Astrocyte of the spinal cord (primary cell): ENCODE measurements at regions not wholly inside any gene's neighbourhood (a gene's known extent, or its start where the extent isn't known, plus 50 kb on each side); places are given as distances from the start of the nearest gene placed in this dataset.

Source experiments
- DNase-seq: peaks from one replicate; pipeline ENCODE4 v3.0.0; 2011; ENCODE audit warnings: low read depth, low spot score
- H3K4me3 ChIP-seq: 2 replicates; pipeline ENCODE4 v1.5.1; 2011; ENCODE audit warnings: low read depth, mild to moderate bottlenecking, low read length, moderate library complexity
- CTCF ChIP-seq: IDR thresholded peaks from 2 replicates; pipeline ENCODE4 v1.5.1; 2012; ENCODE audit warnings: low read depth, mild to moderate bottlenecking, low read length, inconsistent platforms
- in situ Hi-C: cut with HindIII; loops from 2 replicates; pipeline ENCODE4 v1.10.0; 2017; ENCODE audit warnings: low sequenced_read_pairs

GRCh38 chr4:119706804-119707203 lies 78.2 kb upstream of the PDE5A start:
- no peak overlapping the region for H3K4me3 ChIP-seq
- in situ Hi-C loops, result no loop called here
- DNase-seq, result no peak
- TF ChIP-seq CTCF, result no peak

GRCh38 chr4:119697887-119698393 lies 69.3 kb upstream of the PDE5A start:
- DNase-seq, result no peak
- in situ Hi-C loops, result no loop called here

GRCh38 chr4:119696963-119697362 lies 68.4 kb upstream of the PDE5A start:
- no peak overlapping the region for H3K4me3 ChIP-seq
- in situ Hi-C loops, result no loop called here
- DNase-seq, result no peak
- no peak for TF ChIP-seq CTCF

More at GRCh38 chr4:119697887-119698393, 69.3 kb upstream of the PDE5A start:
- H3K4me3 ChIP-seq, result no peak overlapping the region
- TF ChIP-seq CTCF, result no peak

GRCh38 chr4:119695216-119695615 lies 66.6 kb upstream of the PDE5A start:
- in situ Hi-C loops, result no loop called here
- DNase-seq, result no peak
- no peak for TF ChIP-seq CTCF
- no peak overlapping the region for H3K4me3 ChIP-seq

GRCh38 chr4:119693126-119693525 lies 64.5 kb upstream of the PDE5A start:
- no peak for TF ChIP-seq CTCF
- no peak overlapping the region for H3K4me3 ChIP-seq
- peak; percentile 30 for DNase-seq
- in situ Hi-C loops, result no loop called here

GRCh38 chr4:119692001-119692400 lies 63.4 kb upstream of the PDE5A start:
- TF ChIP-seq CTCF, result peak; percentile 30
- in situ Hi-C loops, result no loop called here
- DNase-seq, result peak; percentile 57

GRCh38 chr4:119690871-119691270 lies 62.3 kb upstream of the PDE5A start:
- in situ Hi-C loops, result no loop called here
- TF ChIP-seq CTCF, result no peak
- H3K4me3 ChIP-seq, result no peak overlapping the region
- no peak for DNase-seq

More at GRCh38 chr4:119692001-119692400, 63.4 kb upstream of the PDE5A start:
- H3K4me3 ChIP-seq, result no peak overlapping the region
